C4-2B (cell line): ENCODE measurements at regions not wholly inside any gene's neighbourhood (a gene's known extent, or its start where the extent isn't known, plus 50 kb on each side); places are given as distances from the start of the nearest gene placed in this dataset.

Source experiments
- H3K27ac ChIP-seq: fragments of 450-650 bp; 2 replicates; pipeline ENCODE4 v1.5.1; 2017
- ZFX ChIP-seq: fragments of 450-650 bp; IDR thresholded peaks from 2 replicates; pipeline ENCODE4 v1.6.1; 2017
- TF ChIP-seq, protein P1 (sequence below): fragments of 450-650 bp; conservative IDR thresholded peaks from 2 replicates; pipeline ENCODE4 v1.5.1; 2017; ENCODE audit warnings: mild to moderate bottlenecking

- TF ChIP-seq, protein P1, sequence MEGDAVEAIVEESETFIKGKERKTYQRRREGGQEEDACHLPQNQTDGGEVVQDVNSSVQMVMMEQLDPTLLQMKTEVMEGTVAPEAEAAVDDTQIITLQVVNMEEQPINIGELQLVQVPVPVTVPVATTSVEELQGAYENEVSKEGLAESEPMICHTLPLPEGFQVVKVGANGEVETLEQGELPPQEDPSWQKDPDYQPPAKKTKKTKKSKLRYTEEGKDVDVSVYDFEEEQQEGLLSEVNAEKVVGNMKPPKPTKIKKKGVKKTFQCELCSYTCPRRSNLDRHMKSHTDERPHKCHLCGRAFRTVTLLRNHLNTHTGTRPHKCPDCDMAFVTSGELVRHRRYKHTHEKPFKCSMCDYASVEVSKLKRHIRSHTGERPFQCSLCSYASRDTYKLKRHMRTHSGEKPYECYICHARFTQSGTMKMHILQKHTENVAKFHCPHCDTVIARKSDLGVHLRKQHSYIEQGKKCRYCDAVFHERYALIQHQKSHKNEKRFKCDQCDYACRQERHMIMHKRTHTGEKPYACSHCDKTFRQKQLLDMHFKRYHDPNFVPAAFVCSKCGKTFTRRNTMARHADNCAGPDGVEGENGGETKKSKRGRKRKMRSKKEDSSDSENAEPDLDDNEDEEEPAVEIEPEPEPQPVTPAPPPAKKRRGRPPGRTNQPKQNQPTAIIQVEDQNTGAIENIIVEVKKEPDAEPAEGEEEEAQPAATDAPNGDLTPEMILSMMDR, result no peak
- TF ChIP-seq ZFX, result no peak
- no peak overlapping the region for H3K27ac ChIP-seq
Observed at GRCh38 chr10:7084280-7085005, 326.4 kb downstream of the SFMBT2 start.

- H3K27ac ChIP-seq, result no peak overlapping the region
- TF ChIP-seq, protein P1, result no peak
- no peak for TF ChIP-seq ZFX
Observed at GRCh38 chr10:7082967-7083366, 327.9 kb downstream of the SFMBT2 start.

- no peak for TF ChIP-seq ZFX
- TF ChIP-seq, protein P1, result no peak
- no peak overlapping the region for H3K27ac ChIP-seq
Observed at GRCh38 chr10:7077880-7078279, 333.0 kb downstream of the SFMBT2 start.

DNA sequence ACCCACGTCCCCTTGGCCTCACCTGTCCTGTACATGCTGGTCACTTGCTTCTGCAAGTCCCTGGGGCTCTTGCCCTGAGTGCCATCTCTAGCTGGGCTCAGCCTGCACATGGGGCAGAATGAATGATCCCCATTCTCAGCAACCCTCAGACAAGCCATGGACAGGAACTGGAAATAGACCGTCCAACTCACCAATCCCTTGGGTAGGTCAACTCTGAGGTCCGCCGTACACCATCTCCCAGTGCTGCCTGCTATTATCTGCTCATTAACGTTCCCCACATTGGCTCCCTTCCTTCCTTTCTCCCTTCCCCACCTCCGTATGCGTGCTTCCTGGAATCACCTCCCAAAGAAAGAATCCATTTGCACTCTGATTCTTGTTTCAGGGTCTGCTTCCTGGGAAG, 335.0 kb downstream of the SFMBT2 start:
- no peak overlapping the region for H3K27ac ChIP-seq
- TF ChIP-seq ZFX, result no peak
- TF ChIP-seq, protein P1, result no peak

DNA sequence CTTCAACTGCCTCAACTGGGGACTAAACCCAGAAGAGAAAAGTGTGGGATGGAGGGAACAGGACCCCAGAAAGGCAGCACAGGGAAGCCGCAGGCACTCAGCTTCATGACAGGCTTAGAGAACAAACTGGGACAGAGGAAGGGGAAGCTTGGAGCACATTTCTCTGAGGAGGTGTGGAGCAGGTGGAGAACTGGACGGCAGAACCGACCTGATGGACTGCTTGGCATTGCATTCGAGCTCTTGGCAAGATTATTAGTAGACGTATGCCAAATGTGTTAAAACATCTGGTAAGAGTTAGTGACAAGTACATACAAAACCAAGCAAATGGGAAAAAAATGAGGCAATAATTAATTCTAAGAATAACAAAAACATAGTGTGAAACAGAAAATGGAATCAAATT, 335.7 kb downstream of the SFMBT2 start:
- no peak overlapping the region for H3K27ac ChIP-seq
- TF ChIP-seq ZFX, result no peak
- TF ChIP-seq, protein P1, result no peak

DNA sequence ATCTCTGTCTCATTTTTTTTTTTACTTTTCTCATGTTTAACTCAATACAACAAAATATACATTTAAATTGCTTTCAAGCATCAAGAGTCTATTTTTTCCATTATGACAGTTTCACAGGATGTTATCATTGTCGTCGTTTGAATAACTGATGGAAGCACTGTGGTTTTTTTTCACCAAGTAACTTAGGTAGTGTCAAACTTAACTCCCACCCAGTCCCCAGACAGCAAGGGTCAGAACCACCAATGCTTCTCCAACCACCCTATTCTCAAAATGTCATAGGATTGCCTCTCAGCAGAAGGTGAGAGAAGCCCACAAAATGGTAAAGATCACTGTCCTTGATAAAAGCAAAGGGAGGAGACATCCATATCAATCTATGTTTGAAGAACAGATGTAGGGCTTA, 339.4 kb downstream of the SFMBT2 start:
- TF ChIP-seq, protein P1, result no peak
- TF ChIP-seq ZFX, result no peak
- H3K27ac ChIP-seq, result no peak overlapping the region

- TF ChIP-seq, protein P1, result peak; percentile 11
- TF ChIP-seq ZFX, result no peak
- no peak overlapping the region for H3K27ac ChIP-seq
Observed at GRCh38 chr10:7070950-7071349, 339.9 kb downstream of the SFMBT2 start.
